SKM-1 (cell line): ENCODE measurements at regions not wholly inside any gene's neighbourhood (a gene's known extent, or its start where the extent isn't known, plus 50 kb on each side); places are given as distances from the start of the nearest gene placed in this dataset.

ENCODE experiments used
- DNase-seq: peaks from one replicate; lab custom pipeline; 2025; ENCODE audit not compliant: unreplicated experiment; lab: John Stamatoyannopoulos, UW

DNA sequence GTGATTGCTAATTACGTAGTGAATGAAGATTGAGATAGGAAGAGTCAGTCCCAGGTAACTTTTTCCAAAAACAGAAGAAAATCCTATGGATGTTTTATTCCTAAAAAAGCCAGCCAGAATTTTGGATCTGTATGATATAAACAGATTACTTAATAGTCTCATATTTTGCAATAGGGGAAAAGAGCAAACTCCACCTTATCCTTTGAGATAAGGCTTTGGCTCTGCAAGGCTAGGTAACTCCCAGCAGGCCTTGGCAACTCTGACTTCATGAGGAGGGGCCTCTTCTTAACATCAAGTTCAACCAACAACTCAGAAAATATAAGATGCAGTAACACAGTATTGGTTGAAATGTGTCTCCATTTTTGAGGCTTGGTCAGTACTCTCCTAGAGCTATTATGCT lies 98.7 kb upstream of the SLC4A4 start:
- DNase-seq = no peak

DNA sequence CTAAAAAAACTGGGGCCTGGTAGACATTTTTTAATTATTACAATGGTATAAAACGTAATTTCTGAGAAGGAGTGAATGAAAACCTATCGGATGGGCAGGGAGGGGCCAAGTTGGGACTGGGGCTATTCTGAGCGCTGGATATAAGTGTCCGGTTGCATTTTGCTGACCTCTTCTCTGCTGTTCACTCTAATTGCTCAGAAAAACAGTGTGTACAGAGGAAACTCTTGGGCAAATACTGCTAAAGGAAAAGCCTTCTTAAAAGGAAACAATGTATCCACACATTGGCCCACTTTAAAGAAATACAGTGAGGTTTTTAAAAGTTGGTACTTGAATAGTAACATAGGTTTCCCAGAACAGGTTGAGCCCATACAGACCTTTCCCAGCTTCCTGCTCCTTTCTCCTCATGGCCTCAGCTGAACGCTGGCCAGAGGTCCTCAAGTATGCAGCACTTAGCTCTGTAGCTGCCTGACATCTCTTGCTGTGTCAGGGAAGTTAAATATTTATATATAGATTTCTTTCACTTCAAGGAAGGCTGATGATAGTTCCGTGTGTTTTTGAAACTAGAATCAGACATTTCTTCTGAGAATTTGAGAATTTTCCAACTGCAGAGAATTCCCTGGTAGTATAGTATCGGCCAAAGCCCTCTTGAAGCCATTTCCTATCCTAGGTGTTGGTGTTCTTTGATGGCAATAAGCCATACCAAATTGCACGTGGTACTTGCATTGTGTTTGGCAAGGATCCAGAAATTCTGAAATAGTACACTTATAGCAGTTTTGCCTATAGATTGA lies 97.1 kb upstream of the SLC4A4 start:
- no peak for DNase-seq

DNA sequence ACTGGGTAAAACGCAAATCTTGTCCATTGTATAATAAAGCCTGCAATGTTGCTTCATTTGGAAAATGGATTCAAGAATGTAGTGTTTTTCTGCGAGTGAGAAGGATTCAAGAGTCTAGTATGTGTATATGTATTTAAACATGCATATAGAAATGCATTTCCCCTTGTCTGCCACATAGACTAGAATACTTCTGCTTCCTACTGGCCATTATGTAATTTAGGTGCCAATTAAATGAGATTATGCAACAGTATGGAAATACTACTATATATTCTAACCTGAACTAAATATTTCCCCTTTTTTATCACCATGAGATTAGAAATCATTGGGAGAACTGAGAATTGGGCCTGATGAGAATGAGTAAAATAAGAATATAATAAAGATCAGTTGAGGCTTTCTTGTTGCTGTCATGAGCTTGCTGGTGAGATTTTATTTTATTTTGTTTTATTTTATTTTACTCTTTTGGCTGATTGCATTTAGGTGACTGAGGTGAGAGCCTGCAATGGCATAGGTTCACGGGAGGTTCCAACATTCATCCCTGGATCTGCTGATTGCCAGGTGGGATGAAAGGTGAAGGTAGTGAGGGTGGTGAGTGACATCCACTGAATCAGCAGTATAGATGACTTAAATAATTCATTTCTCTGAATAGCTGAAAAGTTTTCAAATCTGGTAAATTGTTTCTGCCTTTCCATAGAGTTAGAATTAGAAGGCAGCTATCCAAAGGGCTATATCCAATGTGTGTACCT lies 95.6 kb upstream of the SLC4A4 start:
- DNase-seq = peak; percentile 40

DNA sequence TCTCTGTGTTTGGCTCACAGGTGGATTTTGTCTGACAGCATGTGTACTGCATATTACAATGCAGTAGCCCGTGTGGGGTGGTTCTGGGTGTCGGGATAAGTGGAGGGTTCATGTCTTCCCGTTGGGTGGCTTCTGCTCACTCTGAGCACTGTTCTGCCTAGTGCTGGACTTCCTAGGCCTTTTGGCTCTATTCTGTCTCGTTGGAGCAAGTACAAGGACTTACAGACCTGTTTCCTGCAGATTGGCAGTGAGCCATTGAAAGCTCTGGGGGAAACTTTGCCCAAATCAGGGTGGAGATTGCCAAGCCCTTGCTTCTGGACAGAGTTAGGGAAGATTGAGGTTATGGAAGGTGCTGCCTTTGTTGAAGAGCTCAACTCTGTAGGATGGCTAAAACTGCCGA lies 91.1 kb upstream of the SLC4A4 start:
- DNase-seq = no peak

DNA sequence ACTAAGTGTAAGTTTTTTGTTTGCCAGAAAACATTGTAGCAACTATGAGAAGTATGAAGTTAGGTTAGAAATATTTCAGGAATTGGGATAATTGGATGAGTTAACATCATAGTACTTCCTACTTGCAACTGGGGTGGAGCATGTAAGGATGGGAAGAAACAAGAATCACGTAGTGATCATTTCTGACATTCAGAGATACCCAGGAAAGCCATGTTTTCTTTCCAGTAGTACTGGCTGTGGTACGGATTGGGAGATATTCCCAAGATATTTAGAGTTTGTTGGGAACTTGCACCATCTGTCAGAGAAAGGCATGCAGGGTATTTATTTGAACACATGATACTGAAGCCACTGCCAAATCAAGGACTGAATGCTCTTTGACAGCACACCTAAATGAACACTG lies 87.6 kb upstream of the SLC4A4 start:
- no peak for DNase-seq

DNA sequence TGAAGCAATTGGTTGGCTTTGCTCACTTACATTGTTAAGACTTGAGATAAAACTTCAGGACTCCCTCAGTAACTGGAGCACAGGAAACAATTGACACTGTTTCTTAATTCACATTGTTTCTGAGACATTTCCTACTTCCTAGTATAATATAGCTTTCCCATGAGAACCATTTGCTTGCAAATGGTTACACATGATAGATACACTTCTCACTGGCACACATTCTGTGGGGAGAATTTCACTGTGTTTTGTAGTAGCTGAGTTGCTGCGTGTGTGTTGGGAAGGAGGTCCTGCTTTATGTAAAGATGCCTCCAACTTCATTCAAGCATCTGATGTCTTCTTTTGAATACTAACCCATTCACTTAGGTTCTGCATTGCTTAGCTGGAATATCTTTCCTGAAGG lies 85.3 kb upstream of the SLC4A4 start:
- DNase-seq = no peak

DNA sequence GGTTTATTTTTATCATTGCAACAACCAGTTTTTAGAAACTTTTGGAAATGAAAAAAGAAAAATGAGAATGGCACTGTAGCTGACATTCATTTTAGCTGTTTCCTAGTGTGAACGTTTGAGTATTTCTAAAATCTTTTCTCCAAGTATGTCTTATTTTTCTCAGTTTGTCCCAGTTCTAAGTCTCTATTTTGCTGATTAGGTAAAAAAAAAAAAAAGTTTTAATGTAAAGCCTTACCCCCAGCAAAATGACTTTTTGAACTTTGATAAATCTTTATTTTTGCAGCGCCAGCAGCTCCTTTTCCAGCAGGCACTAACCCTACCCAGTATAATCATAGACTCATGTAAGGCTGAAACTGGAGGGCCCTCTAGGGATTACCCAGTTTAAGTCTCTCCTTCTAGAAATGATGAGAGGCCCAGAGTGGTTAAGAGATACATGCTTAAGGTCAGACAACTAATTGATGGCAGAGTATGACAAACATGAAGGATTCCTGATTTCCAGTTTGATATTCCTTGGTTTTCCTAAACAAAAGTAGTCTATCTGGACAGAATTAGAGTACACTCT lies 84.3 kb upstream of the SLC4A4 start:
- DNase-seq = no peak

DNA sequence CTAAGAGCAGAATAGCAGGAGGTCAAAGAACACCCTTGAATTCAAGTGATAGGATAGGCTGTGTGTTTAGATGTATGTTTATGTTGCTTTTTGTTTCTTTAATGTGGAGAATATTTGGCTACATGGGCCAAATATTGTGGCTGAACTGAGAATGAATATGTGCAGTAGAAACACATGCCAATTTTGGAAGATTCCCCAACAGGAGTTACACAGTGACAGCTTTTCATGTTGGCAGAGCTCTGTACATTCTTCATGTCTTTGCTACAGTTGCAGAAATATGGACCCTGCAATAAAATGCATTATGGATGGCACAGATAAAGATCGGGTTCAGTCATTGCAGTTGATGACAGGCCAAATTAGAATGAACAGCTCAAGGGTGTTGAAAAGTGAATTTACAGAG lies 82.8 kb upstream of the SLC4A4 start:
- no peak for DNase-seq

DNA sequence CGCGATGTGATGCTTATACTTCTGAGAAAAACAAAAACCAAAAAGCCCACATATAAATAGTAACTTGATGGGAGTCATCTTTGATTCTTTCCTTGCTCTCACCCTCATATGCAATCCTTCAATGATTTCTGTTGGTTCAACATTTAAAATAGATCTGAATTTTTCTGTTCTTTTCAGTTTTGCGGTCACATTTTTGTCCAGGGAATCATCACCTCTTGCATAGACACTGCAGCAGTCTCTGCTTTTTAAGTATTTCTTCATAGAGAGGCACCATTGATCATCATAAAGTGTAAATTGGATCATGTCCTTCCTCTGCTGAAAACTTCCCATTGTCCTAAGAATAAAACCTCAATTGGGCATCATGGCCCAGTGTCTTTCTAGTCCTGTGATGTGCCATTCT lies 81.1 kb upstream of the SLC4A4 start:
- no peak for DNase-seq

DNA sequence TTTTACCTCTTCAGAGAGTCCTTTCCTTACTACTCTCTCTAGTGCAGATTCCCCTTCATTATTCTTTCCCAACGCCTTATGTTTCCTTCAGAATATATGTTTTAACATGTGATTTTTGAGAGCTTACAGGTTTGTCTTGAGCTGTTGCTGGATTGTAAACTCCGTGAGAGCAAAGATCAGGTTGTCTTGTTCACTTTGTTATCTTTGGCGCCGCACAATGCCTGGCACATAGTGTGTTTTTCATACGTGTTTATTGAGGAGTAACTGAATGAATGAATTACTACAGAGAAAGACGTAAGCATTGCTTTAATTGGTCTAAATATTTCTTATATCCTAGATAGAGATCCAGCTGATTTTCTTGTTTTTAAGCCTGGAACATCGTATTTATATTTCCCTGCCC lies 80.5 kb upstream of the SLC4A4 start:
- DNase-seq = no peak

DNA sequence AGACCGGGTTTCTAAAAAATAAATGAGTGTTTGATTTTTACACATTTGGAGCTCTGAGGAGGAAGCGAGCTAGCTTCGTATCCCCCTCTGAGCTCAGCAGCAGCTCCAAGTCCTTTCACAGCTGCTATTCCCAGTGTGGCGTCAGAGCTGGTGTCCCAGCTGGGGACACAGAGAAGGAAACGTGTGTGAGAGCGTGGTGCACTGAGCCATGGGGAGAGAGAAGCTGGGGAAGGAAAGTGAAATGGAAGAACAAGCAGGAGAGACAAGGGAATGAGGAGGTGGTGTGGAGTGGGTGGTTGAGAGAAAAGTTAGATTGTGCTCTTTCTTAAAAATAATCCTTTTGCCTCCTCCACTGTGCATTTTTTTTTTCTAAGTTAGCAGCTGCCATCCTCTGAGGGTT lies 79.5 kb upstream of the SLC4A4 start:
- no peak for DNase-seq

DNA sequence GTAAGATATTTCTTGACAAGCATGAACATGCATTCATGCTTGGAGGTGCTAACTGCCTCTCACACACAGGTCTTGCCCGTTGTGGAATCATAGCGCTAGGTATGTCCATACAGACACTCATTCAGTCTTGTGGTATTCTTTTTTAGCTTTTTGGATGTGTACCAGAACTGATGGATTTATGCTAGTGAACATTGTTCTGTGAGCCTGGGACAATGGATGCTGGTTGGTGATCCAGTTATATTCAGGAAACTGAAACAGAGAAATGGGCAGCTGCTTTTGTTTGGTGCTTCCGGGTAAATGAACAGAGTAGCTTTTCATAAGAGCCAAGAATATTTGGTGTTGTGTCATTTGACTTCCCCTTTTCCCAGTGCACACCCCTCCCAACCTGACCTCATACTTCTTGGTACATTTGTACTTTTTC lies 78.9 kb upstream of the SLC4A4 start:
- DNase-seq = peak; percentile 87

DNA sequence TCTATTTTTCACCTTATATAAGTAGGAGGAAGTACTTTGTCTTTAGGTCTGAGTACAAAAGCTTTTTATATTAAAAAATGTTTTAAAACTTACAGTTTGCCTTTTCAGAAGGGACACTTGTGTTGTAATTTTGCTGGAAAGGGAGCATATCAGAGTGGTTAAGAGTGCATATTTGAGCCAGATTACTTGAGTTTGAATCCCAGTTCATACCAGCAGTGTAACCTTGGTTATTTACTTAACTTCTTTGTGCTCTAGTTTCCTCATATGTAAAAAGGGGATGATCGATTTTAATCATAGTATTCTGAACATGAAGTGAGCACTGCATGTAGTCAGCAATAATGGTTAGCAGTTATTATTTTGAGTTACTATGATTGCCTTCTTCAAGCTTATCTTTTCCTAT lies 78.3 kb upstream of the SLC4A4 start:
- no peak for DNase-seq

DNA sequence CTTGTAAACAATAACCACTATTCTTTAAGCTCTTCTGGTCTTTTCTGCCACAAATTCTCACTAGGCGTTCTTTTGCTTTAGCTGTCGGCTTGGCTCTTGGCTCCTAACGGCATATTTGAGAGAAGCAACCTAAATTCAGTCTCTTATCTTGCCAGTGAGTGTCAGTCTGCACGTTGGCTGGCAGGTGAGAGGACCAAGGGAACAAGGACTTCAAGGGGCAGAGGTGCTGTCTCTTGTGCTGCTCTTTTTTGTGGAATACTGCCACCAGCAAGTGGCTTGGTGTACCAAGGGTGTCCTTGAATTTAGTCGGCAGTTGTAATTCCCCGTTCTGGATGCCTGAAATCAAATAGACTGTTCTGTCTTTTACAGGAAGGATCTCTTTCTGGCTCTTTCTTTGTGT lies 77.8 kb upstream of the SLC4A4 start:
- DNase-seq = no peak

DNA sequence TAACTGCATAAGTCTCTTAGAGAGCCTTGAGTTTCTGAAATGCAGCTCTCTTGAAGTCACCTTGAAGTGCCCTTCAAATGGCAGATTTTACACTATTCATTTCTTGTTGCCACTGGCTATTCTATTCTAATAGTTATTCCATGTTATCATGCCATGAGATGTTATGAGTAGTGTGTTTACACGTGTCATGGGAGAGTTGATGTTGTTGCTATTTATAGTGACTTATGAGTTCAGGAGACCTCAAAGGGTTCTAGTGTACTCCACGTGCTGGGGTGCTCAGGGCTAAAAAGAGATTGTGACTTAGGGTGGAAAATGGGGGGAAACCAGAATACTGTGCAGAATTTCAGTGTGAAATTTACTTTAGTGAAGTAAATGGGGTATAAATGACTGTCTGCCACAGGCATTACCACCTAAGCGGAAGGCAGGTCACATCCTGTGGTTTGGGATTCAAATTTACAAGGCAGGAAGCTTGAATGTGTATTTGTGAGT lies 77.1 kb upstream of the SLC4A4 start:
- no peak for DNase-seq

DNA sequence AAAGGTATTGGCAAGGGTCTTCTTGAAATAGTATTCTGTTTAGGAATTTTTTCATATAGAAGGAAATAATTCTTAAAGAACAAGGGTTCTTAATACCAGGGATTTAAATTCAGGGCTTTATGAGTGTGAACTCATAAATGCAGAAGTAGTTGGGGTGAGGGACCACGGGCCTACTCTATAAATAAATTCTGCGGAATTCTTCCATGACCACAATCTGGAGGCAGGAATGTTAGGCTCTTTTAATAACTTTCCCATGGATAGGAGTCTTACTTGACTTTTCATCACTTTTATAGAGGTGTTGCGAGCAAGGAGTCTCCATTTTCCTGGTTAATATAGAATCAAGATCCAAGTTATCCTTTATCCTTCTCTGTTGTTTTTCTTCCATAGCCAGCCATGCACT lies 76.7 kb upstream of the SLC4A4 start:
- no peak for DNase-seq

DNA sequence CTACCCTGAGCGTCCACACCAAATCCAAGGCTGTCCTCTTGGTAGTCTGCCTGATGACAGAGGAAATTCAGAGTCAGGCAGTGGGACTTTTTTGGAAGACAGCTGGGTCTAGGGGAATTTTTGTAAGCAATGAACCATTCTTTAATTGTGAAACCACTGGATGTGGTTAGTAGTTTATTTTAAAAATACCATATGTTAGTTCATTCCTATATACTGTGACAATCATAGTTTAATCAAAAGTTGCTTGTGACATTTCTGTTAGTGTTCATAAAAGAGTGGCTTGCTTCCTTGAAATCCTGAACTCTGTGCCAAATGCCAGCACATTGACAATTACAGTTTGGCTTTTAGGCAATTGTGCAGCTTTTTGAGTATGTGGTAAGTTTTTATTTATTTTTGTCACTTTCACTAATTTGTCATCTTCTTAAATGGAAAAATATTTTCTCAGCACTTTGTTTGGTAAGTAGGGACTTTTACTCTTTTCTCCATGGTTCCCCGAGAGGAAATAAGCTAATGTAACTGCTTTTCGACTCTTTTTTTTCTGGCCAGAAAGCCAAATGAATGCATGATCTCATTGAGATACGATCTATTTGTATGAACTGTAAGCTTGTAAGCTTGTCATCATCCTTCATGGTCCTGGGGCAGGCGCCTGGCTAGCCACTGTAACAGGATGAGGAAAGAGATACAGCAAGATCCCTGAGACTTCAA lies 72.6 kb upstream of the SLC4A4 start:
- DNase-seq = no peak

DNA sequence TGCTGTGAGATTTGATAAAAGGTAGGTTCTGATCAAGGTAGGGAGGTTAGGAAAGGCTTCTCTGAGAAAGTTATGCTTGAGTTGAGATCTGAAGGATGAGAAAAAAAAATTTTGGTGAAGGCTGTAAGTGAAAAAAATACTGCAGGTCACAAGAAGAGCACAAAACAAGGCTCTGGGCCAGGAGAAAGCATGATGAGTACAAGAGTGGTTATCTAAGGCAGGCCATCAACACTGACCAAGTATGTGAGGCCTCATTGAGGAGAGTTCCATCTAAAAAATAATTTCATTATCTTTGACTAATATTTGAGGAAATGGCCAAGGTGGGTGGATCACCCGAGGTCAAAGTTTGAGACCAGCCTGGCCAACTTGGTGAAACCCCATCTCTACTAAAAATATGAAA lies 71.6 kb upstream of the SLC4A4 start:
- DNase-seq = no peak

DNA sequence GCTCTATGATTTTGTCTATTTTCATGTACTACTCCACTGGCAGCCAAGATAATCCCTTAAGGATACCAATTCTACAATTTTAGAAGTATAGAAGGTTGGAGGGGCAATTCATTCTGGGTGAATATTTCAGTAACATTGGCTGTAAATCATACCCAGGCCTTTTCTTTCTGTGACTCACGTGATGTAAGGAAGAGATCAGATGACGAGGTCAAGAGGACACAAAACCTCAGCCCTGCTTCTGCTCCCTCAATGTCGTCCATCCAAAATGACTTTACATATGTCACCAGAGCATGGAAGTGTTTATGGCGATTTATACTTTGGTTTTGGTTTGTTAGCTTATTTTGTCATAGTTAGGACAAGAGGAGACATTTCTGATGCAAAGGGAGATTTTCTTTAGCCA lies 70.7 kb upstream of the SLC4A4 start:
- no peak for DNase-seq

DNA sequence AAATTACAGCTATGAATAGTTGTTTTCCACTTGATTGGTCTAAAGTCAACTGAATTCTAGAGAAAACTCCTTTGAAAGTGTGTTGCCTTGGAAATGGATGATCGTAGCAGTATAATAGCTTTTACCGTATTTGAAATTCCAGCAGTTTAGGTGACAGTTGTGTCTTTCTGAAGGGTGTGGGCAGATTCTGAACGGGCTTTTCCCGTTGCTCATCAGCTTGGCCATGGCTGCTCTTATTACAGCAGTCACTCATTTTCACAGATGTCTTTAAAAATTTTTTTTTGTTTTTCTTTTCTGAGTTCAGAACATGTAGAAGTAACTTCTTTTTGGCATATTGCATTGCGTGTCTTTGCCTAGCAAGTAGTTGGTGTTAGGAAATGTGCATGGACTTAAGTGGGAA lies 69.6 kb upstream of the SLC4A4 start:
- no peak for DNase-seq

DNA sequence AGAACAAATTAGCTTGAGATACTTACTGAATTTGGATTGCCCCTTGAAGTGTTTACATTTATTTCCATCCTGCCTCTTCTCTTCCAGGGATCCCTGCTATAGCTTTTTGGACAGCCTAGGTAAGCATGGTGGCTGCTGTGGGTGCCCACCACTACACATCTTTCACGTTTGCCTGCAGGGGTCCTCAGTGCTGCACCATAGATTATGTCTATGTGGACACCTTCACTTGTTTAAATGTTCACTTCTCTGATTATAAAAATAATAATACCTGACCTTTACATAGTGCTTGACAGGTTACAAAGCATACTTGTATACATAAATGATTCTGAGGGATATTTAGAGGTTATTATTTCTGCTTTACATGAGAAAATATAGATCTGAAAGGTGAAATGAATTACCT lies 67.9 kb upstream of the SLC4A4 start:
- DNase-seq = no peak

DNA sequence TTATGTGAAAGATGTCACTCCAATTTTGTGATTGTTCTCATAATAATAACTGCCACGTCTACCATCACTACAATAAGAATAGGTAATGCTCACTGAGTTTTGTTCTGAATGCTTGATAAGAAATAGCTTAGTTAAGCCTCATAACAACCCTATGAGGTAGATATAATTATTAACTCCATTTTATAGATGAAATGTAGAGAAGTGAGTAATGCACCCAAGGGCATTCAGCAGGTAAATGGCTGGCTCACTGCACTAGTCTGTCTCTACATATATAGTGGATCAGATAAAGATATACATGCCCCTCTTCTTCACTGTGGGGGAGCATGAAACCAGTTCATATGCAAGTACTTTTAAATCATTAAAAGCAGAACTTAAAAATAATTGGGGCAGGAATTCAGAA lies 65.8 kb upstream of the SLC4A4 start:
- no peak for DNase-seq
